ENCODE measurements at regions not wholly inside any gene's neighbourhood (a gene's known extent, or its start where the extent isn't known, plus 50 kb on each side); places are given as distances from the start of the nearest gene placed in this dataset.
A peak's percentile ranks its signal among the peaks of the same experiment; 100 is the strongest.

DNA sequence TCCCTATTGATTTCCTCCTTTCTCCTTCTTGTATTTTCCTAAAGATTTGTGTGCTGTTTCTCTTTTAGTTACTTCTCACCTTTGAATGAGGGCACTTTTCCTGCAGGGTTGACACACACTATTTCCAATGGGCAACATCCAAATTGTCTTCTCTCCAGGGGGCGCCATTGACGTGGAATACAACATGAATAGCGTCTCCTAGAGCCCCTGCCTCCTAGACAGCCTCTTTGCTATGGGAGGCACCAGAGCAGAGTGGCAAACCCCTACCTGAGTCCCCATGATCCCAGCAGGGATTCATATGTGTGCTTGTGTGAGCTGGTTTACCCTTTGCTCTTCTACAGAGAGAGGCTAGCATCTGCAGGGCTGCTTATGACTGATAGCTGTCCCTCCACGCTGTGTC lies 61.3 kb upstream of the ITSN2 start:
- Mint-ChIP-seq H3K4me1 (no peaks in the 10 kb centered on the region), H3K9me3 (peaks cover 2% of the 10 kb centered on the region), H3K4me3 (no peak overlapping the region), H3K27ac (ENCODE audit: unreplicated experiment) (no peak overlapping the region), H3K36me3 (ENCODE audit: low read depth) (no peaks in the 10 kb centered on the region), H3K27me3 (ENCODE audit: low read depth) (no peaks in the 10 kb centered on the region)
- peak; percentile 72 for DNase-seq (ENCODE audit: low read depth, low spot score)
- TF ChIP-seq, protein P1, sequence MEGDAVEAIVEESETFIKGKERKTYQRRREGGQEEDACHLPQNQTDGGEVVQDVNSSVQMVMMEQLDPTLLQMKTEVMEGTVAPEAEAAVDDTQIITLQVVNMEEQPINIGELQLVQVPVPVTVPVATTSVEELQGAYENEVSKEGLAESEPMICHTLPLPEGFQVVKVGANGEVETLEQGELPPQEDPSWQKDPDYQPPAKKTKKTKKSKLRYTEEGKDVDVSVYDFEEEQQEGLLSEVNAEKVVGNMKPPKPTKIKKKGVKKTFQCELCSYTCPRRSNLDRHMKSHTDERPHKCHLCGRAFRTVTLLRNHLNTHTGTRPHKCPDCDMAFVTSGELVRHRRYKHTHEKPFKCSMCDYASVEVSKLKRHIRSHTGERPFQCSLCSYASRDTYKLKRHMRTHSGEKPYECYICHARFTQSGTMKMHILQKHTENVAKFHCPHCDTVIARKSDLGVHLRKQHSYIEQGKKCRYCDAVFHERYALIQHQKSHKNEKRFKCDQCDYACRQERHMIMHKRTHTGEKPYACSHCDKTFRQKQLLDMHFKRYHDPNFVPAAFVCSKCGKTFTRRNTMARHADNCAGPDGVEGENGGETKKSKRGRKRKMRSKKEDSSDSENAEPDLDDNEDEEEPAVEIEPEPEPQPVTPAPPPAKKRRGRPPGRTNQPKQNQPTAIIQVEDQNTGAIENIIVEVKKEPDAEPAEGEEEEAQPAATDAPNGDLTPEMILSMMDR (conservative IDR thresholded peaks at IDR 0.05), result peak; percentile 62

DNA sequence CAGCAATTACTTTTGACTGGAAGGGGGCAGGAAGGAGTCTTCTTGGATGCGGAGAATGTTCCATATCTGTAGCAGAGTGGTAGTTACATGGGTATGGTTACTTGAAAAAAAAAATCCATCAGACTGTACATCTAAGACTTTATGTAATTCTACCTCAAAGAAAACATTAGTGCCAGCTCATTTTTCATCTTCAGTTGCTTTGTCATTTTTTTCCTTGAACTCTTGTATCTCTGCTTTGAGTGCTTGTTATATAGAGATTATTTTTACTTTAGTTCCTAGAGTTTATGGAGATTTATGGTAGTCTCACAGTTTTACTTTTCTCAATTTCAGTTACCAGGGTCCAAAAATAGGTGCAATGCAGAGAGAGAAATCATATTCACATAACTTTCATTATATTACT lies 60.0 kb upstream of the ITSN2 start:
- no peaks in the 10 kb centered on the region for H3K4me1 Mint-ChIP-seq
- no peaks in the 10 kb centered on the region for H3K36me3 Mint-ChIP-seq (ENCODE audit: low read depth)
- H3K4me3 Mint-ChIP-seq, result no peak overlapping the region
- H3K27me3 Mint-ChIP-seq (ENCODE audit: low read depth), result no peaks in the 10 kb centered on the region
- H3K27ac Mint-ChIP-seq (ENCODE audit: unreplicated experiment), result no peak overlapping the region
- H3K9me3 Mint-ChIP-seq, result peaks cover 2% of the 10 kb centered on the region
- TF ChIP-seq, protein P1 (conservative IDR thresholded peaks at IDR 0.05), result no peak
- DNase-seq (ENCODE audit: low read depth, low spot score), result no peak

DNA sequence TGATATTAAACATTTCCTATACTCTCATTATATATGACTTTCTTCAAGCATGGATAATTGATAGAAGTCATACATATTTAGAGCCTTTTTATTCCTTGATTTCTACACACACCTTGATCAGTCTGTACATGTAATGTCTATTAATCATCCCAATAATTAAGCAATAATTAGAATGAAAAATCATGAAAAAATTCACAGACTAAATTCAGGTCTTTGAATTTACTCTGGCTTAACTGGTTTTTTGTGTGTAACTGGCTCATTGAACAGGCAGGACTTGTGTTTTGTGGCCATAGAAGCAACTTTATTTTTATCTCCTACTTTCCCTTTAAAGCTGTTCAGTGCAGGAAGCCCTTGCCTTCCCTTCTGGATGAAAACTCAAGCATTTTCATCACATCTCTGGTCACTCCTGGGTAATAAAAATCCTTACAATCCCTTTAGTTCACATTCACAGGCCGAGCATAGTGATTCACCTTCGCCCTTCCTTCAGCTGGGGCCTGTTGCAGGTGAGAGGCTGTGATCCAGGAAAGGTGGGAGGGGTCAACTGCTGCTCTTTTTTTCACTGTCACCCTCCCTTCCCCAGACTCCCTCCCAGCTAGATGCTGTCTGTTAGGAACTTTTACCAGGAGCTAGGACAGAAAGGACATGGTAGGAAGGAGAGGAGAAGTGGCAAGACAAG lies 58.0 kb upstream of the ITSN2 start:
- H3K36me3 Mint-ChIP-seq (ENCODE audit: low read depth), result no peaks in the 10 kb centered on the region
- H3K27me3 Mint-ChIP-seq (ENCODE audit: low read depth), result no peaks in the 10 kb centered on the region
- no peak overlapping the region for H3K4me3 Mint-ChIP-seq
- H3K4me1 Mint-ChIP-seq, result no peaks in the 10 kb centered on the region
- no peak for DNase-seq (ENCODE audit: low read depth, low spot score)
- H3K9me3 Mint-ChIP-seq, result peaks cover 2% of the 10 kb centered on the region
- TF ChIP-seq, protein P1 (conservative IDR thresholded peaks at IDR 0.05), result no peak
- H3K27ac Mint-ChIP-seq (ENCODE audit: unreplicated experiment), result no peak overlapping the region

DNA sequence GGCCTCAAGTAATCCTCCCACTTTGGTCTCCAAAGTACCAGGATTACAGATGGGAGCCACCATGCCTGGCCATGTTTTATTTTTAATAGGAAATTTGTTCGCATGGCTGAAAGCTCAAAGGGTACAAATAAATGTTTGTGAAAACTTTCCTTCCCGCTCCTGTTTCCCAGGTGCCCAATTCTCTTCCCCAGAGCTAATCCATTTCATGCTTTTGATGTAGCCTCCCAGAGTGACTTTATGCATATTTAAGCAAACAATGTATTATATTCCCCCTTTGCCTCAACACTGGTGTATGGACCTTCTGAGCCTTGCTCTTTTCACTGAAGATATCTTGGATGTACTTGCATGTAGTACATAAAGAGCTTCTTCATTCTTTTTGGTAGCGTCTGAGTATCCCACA lies 52.5 kb upstream of the ITSN2 start:
- no peak overlapping the region for H3K27ac Mint-ChIP-seq (ENCODE audit: unreplicated experiment)
- TF ChIP-seq, protein P1 (conservative IDR thresholded peaks at IDR 0.05), result no peak
- no peak for DNase-seq (ENCODE audit: low read depth, low spot score)
- no peaks in the 10 kb centered on the region for H3K36me3 Mint-ChIP-seq (ENCODE audit: low read depth)
- H3K27me3 Mint-ChIP-seq (ENCODE audit: low read depth), result no peaks in the 10 kb centered on the region
- H3K4me3 Mint-ChIP-seq, result no peak overlapping the region
- no peaks in the 10 kb centered on the region for H3K9me3 Mint-ChIP-seq
- peaks cover 28% of the 10 kb centered on the region for H3K4me1 Mint-ChIP-seq

DNA sequence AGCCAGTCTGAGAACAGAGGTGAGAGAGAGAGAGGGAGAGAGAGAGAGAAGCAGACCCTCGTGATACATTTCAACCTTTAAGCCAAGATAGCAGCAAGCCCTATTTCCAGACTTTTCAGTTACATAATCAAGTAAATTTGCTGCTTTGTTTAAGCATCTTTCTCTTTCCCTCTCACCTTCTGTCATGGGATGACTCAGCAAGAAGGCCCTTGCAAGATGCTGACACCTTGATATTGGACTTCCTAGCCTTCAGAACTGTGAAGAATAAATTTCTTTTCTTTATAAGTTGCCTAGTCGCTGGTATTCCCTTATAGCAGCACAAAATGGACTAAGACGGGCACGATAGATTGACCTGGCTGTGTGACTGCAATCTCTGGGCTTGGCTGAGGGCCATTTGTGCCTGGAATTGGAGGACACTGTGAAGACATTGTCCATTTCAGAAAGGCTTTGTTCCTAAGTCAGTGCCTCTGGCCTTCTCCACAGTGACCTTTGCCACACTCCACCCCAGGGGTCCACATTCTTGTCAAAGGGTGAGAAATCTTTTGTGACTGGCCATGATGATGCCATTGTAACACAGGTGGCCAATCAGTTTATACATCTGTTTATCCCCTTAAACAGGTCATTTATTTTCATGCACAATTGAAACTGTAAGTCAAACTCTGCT lies 51.3 kb upstream of the ITSN2 start:
- Mint-ChIP-seq H3K27me3 (ENCODE audit: low read depth) (peaks cover 3% of the 10 kb centered on the region), H3K4me1 (peaks cover 28% of the 10 kb centered on the region), H3K36me3 (ENCODE audit: low read depth) (no peaks in the 10 kb centered on the region), H3K4me3 (peak overlapping the region; percentile 8), H3K27ac (ENCODE audit: unreplicated experiment) (peak overlapping the region; percentile 68), H3K9me3 (no peaks in the 10 kb centered on the region)
- peak; percentile 33 for DNase-seq (ENCODE audit: low read depth, low spot score)
- TF ChIP-seq, protein P1 (conservative IDR thresholded peaks at IDR 0.05), result no peak

All from neural crest cell (in vitro differentiated cells).